Activated naive CD4-positive, alpha-beta T cell treated with anti-CD3 and anti-CD28 coated beads for 36 hours (primary cell): ENCODE measurements at regions not wholly inside any gene's neighbourhood (a gene's known extent, or its start where the extent isn't known, plus 50 kb on each side); places are given as distances from the start of the nearest gene placed in this dataset.

Experiments used
- CTCF ChIA-PET: fragments of 350-600 bp; sonication (Branson Sonifier 250); formaldehyde crosslinking; loops from one replicate; lab custom pipeline; 2021; ENCODE audit warnings: antibody characterized with exemption; lab: Charles Lee
- DNase-seq: peaks from one replicate; pipeline ENCODE4 v3.0.0-alpha.2; 2020
- H3K27ac Mint-ChIP-seq: one replicate; pipeline ENCODE4 v1.8.0; 2021; ENCODE audit warnings: mild to moderate bottlenecking, mixed read lengths
- H3K27me3 Mint-ChIP-seq: one replicate; pipeline ENCODE4 v1.8.0; 2021; ENCODE audit warnings: low read depth, mixed read lengths
- H3K36me3 Mint-ChIP-seq: one replicate; pipeline ENCODE4 v1.8.0; 2021; ENCODE audit warnings: low read depth, mixed read lengths
- H3K4me1 Mint-ChIP-seq: one replicate; pipeline ENCODE4 v1.8.0; 2021; ENCODE audit warnings: low read depth, mixed read lengths
- H3K4me3 Mint-ChIP-seq: one replicate; pipeline ENCODE4 v1.8.0; 2021; ENCODE audit warnings: mild to moderate bottlenecking, moderate library complexity, mixed read lengths
- H3K9me3 Mint-ChIP-seq: one replicate; pipeline ENCODE4 v1.8.0; 2021; ENCODE audit warnings: mixed read lengths
- intact Hi-C: fragments of 100-400 bp; cut with micrococcal nuclease; formaldehyde crosslinking; loops from one replicate; pipeline ENCODE4 v1.15.1; 2023

GRCh38 chr6:11921751-11922150 lies 90.4 kb upstream of the HIVEP1 start:
- no peak for DNase-seq
- no peaks in the 10 kb centered on the region for H3K9me3 Mint-ChIP-seq
- H3K27ac Mint-ChIP-seq: no peak overlapping the region
- no peaks in the 10 kb centered on the region for H3K4me1 Mint-ChIP-seq
- H3K27me3 Mint-ChIP-seq: no peaks in the 10 kb centered on the region
- CTCF ChIA-PET: interaction anchor here (1.0 kb wide), 1 partner anchor 35 kb away, joined by 3 read pairs; no protein-coding TSS in a partner anchor
- intact Hi-C loops: no loop called here
- no peaks in the 10 kb centered on the region for H3K36me3 Mint-ChIP-seq
- no peak overlapping the region for H3K4me3 Mint-ChIP-seq

GRCh38 chr6:11921017-11921438 lies 91.1 kb upstream of the HIVEP1 start:
- DNase-seq: no peak
- intact Hi-C loops: no loop called here
- H3K4me1 Mint-ChIP-seq: no peaks in the 10 kb centered on the region
- no peak overlapping the region for H3K27ac Mint-ChIP-seq
- H3K9me3 Mint-ChIP-seq: no peaks in the 10 kb centered on the region
- CTCF ChIA-PET: interaction anchor here (0.6 to 1.0 kb wide), 3 partner anchors 35 to 266 kb away, joined by 3 read pairs; no protein-coding TSS in a partner anchor
- no peak overlapping the region for H3K4me3 Mint-ChIP-seq
- H3K27me3 Mint-ChIP-seq: no peaks in the 10 kb centered on the region
- no peaks in the 10 kb centered on the region for H3K36me3 Mint-ChIP-seq

- Mint-ChIP-seq H3K27ac (no peak overlapping the region), H3K4me3 (no peak overlapping the region), H3K4me1 (no peaks in the 10 kb centered on the region), H3K27me3 (no peaks in the 10 kb centered on the region), H3K9me3 (no peaks in the 10 kb centered on the region), H3K36me3 (no peaks in the 10 kb centered on the region)
- intact Hi-C loops: no loop called here
- no peak for DNase-seq
- CTCF ChIA-PET: interaction anchor here (0.6 to 1.0 kb wide), 3 partner anchors 34 to 265 kb away, joined by 3 read pairs; no protein-coding TSS in a partner anchor
These were observed 91.5 kb upstream of the HIVEP1 start for GRCh38 chr6:11920566-11920965.

- no peaks in the 10 kb centered on the region for H3K9me3 Mint-ChIP-seq
- CTCF ChIA-PET: no interaction called here
- no peaks in the 10 kb centered on the region for H3K4me1 Mint-ChIP-seq
- H3K36me3 Mint-ChIP-seq: no peaks in the 10 kb centered on the region
- no peak for DNase-seq
- intact Hi-C loops: no loop called here
- no peak overlapping the region for H3K27ac Mint-ChIP-seq
- H3K4me3 Mint-ChIP-seq: no peak overlapping the region
- no peaks in the 10 kb centered on the region for H3K27me3 Mint-ChIP-seq
These were observed 92.2 kb upstream of the HIVEP1 start for GRCh38 chr6:11919771-11920440.

- no peaks in the 10 kb centered on the region for H3K36me3 Mint-ChIP-seq
- DNase-seq: no peak
- H3K4me3 Mint-ChIP-seq: no peak overlapping the region
- CTCF ChIA-PET: no interaction called here
- H3K9me3 Mint-ChIP-seq: no peaks in the 10 kb centered on the region
- no peaks in the 10 kb centered on the region for H3K27me3 Mint-ChIP-seq
- H3K27ac Mint-ChIP-seq: no peak overlapping the region
- intact Hi-C loops: no loop called here
- H3K4me1 Mint-ChIP-seq: no peaks in the 10 kb centered on the region
These were observed 93.1 kb upstream of the HIVEP1 start for GRCh38 chr6:11918739-11919605.

- H3K27me3 Mint-ChIP-seq: no peaks in the 10 kb centered on the region
- no peaks in the 10 kb centered on the region for H3K4me1 Mint-ChIP-seq
- no peaks in the 10 kb centered on the region for H3K9me3 Mint-ChIP-seq
- CTCF ChIA-PET: no interaction called here
- no peak overlapping the region for H3K27ac Mint-ChIP-seq
- no peaks in the 10 kb centered on the region for H3K36me3 Mint-ChIP-seq
- no peak for DNase-seq
- intact Hi-C loops: no loop called here
- H3K4me3 Mint-ChIP-seq: no peak overlapping the region
These were observed 94.0 kb upstream of the HIVEP1 start for GRCh38 chr6:11917951-11918738.

- Mint-ChIP-seq H3K4me1 (peaks cover 2% of the 10 kb centered on the region), H3K9me3 (peaks cover 2% of the 10 kb centered on the region), H3K4me3 (no peak overlapping the region), H3K27ac (no peak overlapping the region), H3K27me3 (no peaks in the 10 kb centered on the region), H3K36me3 (no peaks in the 10 kb centered on the region)
- peak; percentile 35 for DNase-seq
- intact Hi-C loops: loop anchor here (1.0 to 5.0 kb wide), 4 partner anchors 212 to 325 kb away; no protein-coding TSS in a partner anchor
- CTCF ChIA-PET: no interaction called here
These were observed 99.7 kb upstream of the HIVEP1 start for GRCh38 chr6:11912420-11912819.

- no peak overlapping the region for H3K4me3 Mint-ChIP-seq
- no peaks in the 10 kb centered on the region for H3K36me3 Mint-ChIP-seq
- H3K9me3 Mint-ChIP-seq: peaks cover 2% of the 10 kb centered on the region
- DNase-seq: no peak
- H3K4me1 Mint-ChIP-seq: peaks cover 2% of the 10 kb centered on the region
- intact Hi-C loops: loop anchor here (5.0 kb wide), 1 partner anchor 324 kb away; no protein-coding TSS in a partner anchor
- no peak overlapping the region for H3K27ac Mint-ChIP-seq
- CTCF ChIA-PET: interaction anchor here (0.7 to 0.8 kb wide), 2 partner anchors 255 to 450 kb away, joined by 3 read pairs; no protein-coding TSS in a partner anchor
- H3K27me3 Mint-ChIP-seq: no peaks in the 10 kb centered on the region
These were observed 100.6 kb upstream of the HIVEP1 start for GRCh38 chr6:11911538-11911937.

GRCh38 chr6:11909696-11910132 lies 102.4 kb upstream of the HIVEP1 start:
- intact Hi-C loops: loop anchor here (5.0 kb wide), 1 partner anchor 322 kb away; no protein-coding TSS in a partner anchor
- peaks cover 2% of the 10 kb centered on the region for H3K9me3 Mint-ChIP-seq

GRCh38 chr6:11908436-11909105 lies 103.5 kb upstream of the HIVEP1 start:
- no peak overlapping the region for H3K27ac Mint-ChIP-seq
- no peaks in the 10 kb centered on the region for H3K36me3 Mint-ChIP-seq
- DNase-seq: no peak
- CTCF ChIA-PET: interaction anchor here (0.7 kb wide), 1 partner anchor 95 kb away, joined by 3 read pairs; no protein-coding TSS in a partner anchor
- H3K4me3 Mint-ChIP-seq: no peak overlapping the region
- H3K9me3 Mint-ChIP-seq: peaks cover 2% of the 10 kb centered on the region
- intact Hi-C loops: no loop called here
- H3K4me1 Mint-ChIP-seq: peaks cover 2% of the 10 kb centered on the region
- no peaks in the 10 kb centered on the region for H3K27me3 Mint-ChIP-seq

More at GRCh38 chr6:11909696-11910132, 102.4 kb upstream of the HIVEP1 start:
- DNase-seq: no peak
- H3K27ac Mint-ChIP-seq: no peak overlapping the region
- CTCF ChIA-PET: no interaction called here
- H3K27me3 Mint-ChIP-seq: no peaks in the 10 kb centered on the region
- H3K4me1 Mint-ChIP-seq: peaks cover 2% of the 10 kb centered on the region
- no peak overlapping the region for H3K4me3 Mint-ChIP-seq
- no peaks in the 10 kb centered on the region for H3K36me3 Mint-ChIP-seq

GRCh38 chr6:11903645-11904044 lies 108.5 kb upstream of the HIVEP1 start:
- intact Hi-C loops: loop anchor here (5.0 kb wide), 1 partner anchor 191 kb away; no protein-coding TSS in a partner anchor

More at GRCh38 chr6:11903645-11904044, 108.5 kb upstream of the HIVEP1 start:
- H3K9me3 Mint-ChIP-seq: no peaks in the 10 kb centered on the region
- no peak for DNase-seq
- no peak overlapping the region for H3K27ac Mint-ChIP-seq
- CTCF ChIA-PET: no interaction called here
- no peaks in the 10 kb centered on the region for H3K27me3 Mint-ChIP-seq
- H3K36me3 Mint-ChIP-seq: no peaks in the 10 kb centered on the region
- peaks cover 20% of the 10 kb centered on the region for H3K4me1 Mint-ChIP-seq
- no peak overlapping the region for H3K4me3 Mint-ChIP-seq
